NCI-H2029 treated with DMSO at 0.1 percent for 48 hours (cell line): ENCODE measurements at regions not wholly inside any gene's neighbourhood (a gene's known extent, or its start where the extent isn't known, plus 50 kb on each side); places are given as distances from the start of the nearest gene placed in this dataset.

Source experiments
- DNase-seq: peaks from one replicate; lab custom pipeline; 2025; lab: John Stamatoyannopoulos, UW

GRCh38 chr6:105793130-105793529, 293.0 kb upstream of the PRDM1 start:
- no peak for DNase-seq

- no peak for DNase-seq
These were observed 294.4 kb upstream of the PRDM1 start for GRCh38 chr6:105791583-105792318.

GRCh38 chr6:105791179-105791578, 295.0 kb upstream of the PRDM1 start:
- no peak for DNase-seq

- DNase-seq: no peak
These were observed 295.5 kb upstream of the PRDM1 start for GRCh38 chr6:105790635-105791034.

GRCh38 chr6:105789935-105790334, 296.2 kb upstream of the PRDM1 start:
- no peak for DNase-seq

GRCh38 chr6:105787747-105788146, 298.4 kb upstream of the PRDM1 start:
- DNase-seq: no peak

- DNase-seq: no peak
These were observed 299.1 kb upstream of the PRDM1 start for GRCh38 chr6:105786890-105787655.

GRCh38 chr6:105786449-105786848, 299.7 kb upstream of the PRDM1 start:
- DNase-seq: no peak

- DNase-seq: no peak
These were observed 300.9 kb upstream of the PRDM1 start for GRCh38 chr6:105785066-105785811.

- no peak for DNase-seq
These were observed 302.0 kb upstream of the PRDM1 start for GRCh38 chr6:105784179-105784578.

- no peak for DNase-seq
These were observed 302.7 kb upstream of the PRDM1 start for GRCh38 chr6:105783333-105783935.

GRCh38 chr6:105781915-105782314, 304.2 kb upstream of the PRDM1 start:
- no peak for DNase-seq

GRCh38 chr6:105781248-105781647, 304.9 kb upstream of the PRDM1 start:
- DNase-seq: no peak

GRCh38 chr6:105780146-105780860, 305.8 kb upstream of the PRDM1 start:
- no peak for DNase-seq

- no peak for DNase-seq
These were observed 307.0 kb upstream of the PRDM1 start for GRCh38 chr6:105779110-105779509.

GRCh38 chr6:105775095-105775494, 311.0 kb upstream of the PRDM1 start:
- DNase-seq: no peak

GRCh38 chr6:105774247-105774646, 311.9 kb upstream of the PRDM1 start:
- no peak for DNase-seq

- DNase-seq: no peak
These were observed 314.7 kb upstream of the PRDM1 start for GRCh38 chr6:105771313-105771970.

GRCh38 chr6:105769987-105770386, 316.1 kb upstream of the PRDM1 start:
- DNase-seq: no peak

GRCh38 chr6:105769197-105769596, 316.9 kb upstream of the PRDM1 start:
- no peak for DNase-seq

GRCh38 chr6:105767541-105767940, 318.6 kb upstream of the PRDM1 start:
- no peak for DNase-seq
